H1 (cell line): ENCODE measurements at regions not wholly inside any gene's neighbourhood (a gene's known extent, or its start where the extent isn't known, plus 50 kb on each side); places are given as distances from the start of the nearest gene placed in this dataset.

Source experiments
- CBX5 ChIP-seq: fragments of 300-800, 300-1000 bp; sonication (generic); IDR thresholded peaks from 2 replicates; pipeline ENCODE4 v1.7.1; 2016; ENCODE audit warnings: antibody characterized with exemption, low read length, low read depth
- CREB1 ChIP-seq: IDR thresholded peaks from 2 replicates; pipeline ENCODE4 v1.6.1; 2012; ENCODE audit warnings: inconsistent platforms
- CTCF ChIP-seq, 3 experiments: IDR thresholded peaks; 1 replicate in 2 of 3; 2 replicates in 1 of 3; pipeline versions ENCODE4 v1.5.1 to v1.6.1; 2011; ENCODE audit warnings: low read length in 3 of 3, mild to moderate bottlenecking in 3 of 3, inconsistent platforms in 2 of 3, low read depth in 1 of 3, moderate library complexity in 1 of 3; ENCODE audit not compliant: insufficient read depth in 1 of 3; ENCODE audit errors: control extremely low read depth in 1 of 3
- EZH2 ChIP-seq: fragments of 200-600 bp; sonication (generic); IDR thresholded peaks from 2 replicates; pipeline ENCODE4 v1.7.1; 2012; ENCODE audit warnings: low read depth, mild to moderate bottlenecking, moderate library complexity, low read length, inconsistent platforms; ENCODE audit not compliant: severe bottlenecking
- JUND ChIP-seq: IDR thresholded peaks from 2 replicates; pipeline ENCODE4 v1.6.1; 2011; ENCODE audit warnings: mild to moderate bottlenecking, improper control_type of control experiment, low read length
- POLR2A ChIP-seq, 2 experiments: IDR thresholded peaks; 1 replicate in 1 of 2; 2 replicates in 1 of 2; pipeline ENCODE4 v1.6.1; 2011; ENCODE audit warnings: low read depth in 2 of 2, low read length in 2 of 2, mild to moderate bottlenecking in 2 of 2; ENCODE audit errors: control extremely low read depth in 1 of 2
- USF2 ChIP-seq: IDR thresholded peaks from 2 replicates; pipeline ENCODE4 v1.6.1; 2011; ENCODE audit warnings: low read length, improper control_type of control experiment

- no peak for TF ChIP-seq CTCF (IDR thresholded peaks at IDR 0.05; ENCODE audit: control extremely low read depth in 1 of 3, insufficient read depth in 1 of 3, low read depth in 1 of 3, low read length in 3 of 3)
- no peak for TF ChIP-seq EZH2
- no peak for TF ChIP-seq JUND
- TF ChIP-seq POLR2A (IDR thresholded peaks at IDR 0.05; ENCODE audit: control extremely low read depth in 1 of 2, low read depth in 2 of 2, low read length in 2 of 2): no peak
- TF ChIP-seq USF2: no peak
- no peak for TF ChIP-seq CBX5
- TF ChIP-seq CREB1: no peak
These were observed 90.5 kb upstream of the MAF start for GRCh38 chr16:79691007-79691406.
